Esophagus mucosa (tissue), 1 donor: ENCODE measurements at regions not wholly inside any gene's neighbourhood (a gene's known extent, or its start where the extent isn't known, plus 50 kb on each side); places are given as distances from the start of the nearest gene placed in this dataset.

ENCODE experiments used
- ATAC-seq: fragments of 200-7000 bp; cut with Tn5 transposase; one replicate; pipeline ENCODE4 v1.9.1; 2020
- donor health status: DM: yes; HTN: yes; CAD: no.

- no peak for ATAC-seq
Measured at GRCh38 chr10:61138708-61139591, 195.0 kb upstream of the RHOBTB1 start.

- ATAC-seq = no peak
Measured at GRCh38 chr10:61136139-61136538, 192.2 kb upstream of the RHOBTB1 start.

- ATAC-seq = no peak
Measured at GRCh38 chr10:61135276-61135721, 191.3 kb upstream of the RHOBTB1 start.

- no peak for ATAC-seq
Measured at GRCh38 chr10:61130366-61130765, 186.4 kb upstream of the RHOBTB1 start.

GRCh38 chr10:61128196-61128595 lies 184.2 kb upstream of the RHOBTB1 start:
- ATAC-seq = no peak

GRCh38 chr10:61125560-61126170 lies 181.7 kb upstream of the RHOBTB1 start:
- no peak for ATAC-seq

- no peak for ATAC-seq
Measured at GRCh38 chr10:61124756-61125530, 181.0 kb upstream of the RHOBTB1 start.

GRCh38 chr10:61120805-61121204 lies 176.8 kb upstream of the RHOBTB1 start:
- ATAC-seq = no peak

GRCh38 chr10:61119573-61119972 lies 175.6 kb upstream of the RHOBTB1 start:
- no peak for ATAC-seq

- ATAC-seq = no peak
Measured at GRCh38 chr10:61115897-61116296, 171.9 kb upstream of the RHOBTB1 start.

- no peak for ATAC-seq
Measured at GRCh38 chr10:61112771-61113170, 168.8 kb upstream of the RHOBTB1 start.

- ATAC-seq = no peak
Measured at GRCh38 chr10:61110936-61111335, 167.0 kb upstream of the RHOBTB1 start.

- ATAC-seq = no peak
Measured at GRCh38 chr10:61110188-61110844, 166.3 kb upstream of the RHOBTB1 start.

GRCh38 chr10:61108915-61109314 lies 164.9 kb upstream of the RHOBTB1 start:
- no peak for ATAC-seq

- ATAC-seq = no peak
Measured at GRCh38 chr10:61100887-61101286, 156.9 kb upstream of the RHOBTB1 start.

GRCh38 chr10:61099756-61100155 lies 155.8 kb upstream of the RHOBTB1 start:
- ATAC-seq = no peak

GRCh38 chr10:61098966-61099365 lies 155.0 kb upstream of the RHOBTB1 start:
- no peak for ATAC-seq

- no peak for ATAC-seq
Measured at GRCh38 chr10:61097026-61097425, 153.0 kb upstream of the RHOBTB1 start.

- no peak for ATAC-seq
Measured at GRCh38 chr10:61096056-61096455, 152.1 kb upstream of the RHOBTB1 start.

- no peak for ATAC-seq
Measured at GRCh38 chr10:61091531-61091930, 147.5 kb upstream of the RHOBTB1 start.

GRCh38 chr10:61089251-61089650 lies 145.3 kb upstream of the RHOBTB1 start:
- no peak for ATAC-seq

GRCh38 chr10:61084493-61084892 lies 140.5 kb upstream of the RHOBTB1 start:
- ATAC-seq = no peak

- ATAC-seq = no peak
Measured at GRCh38 chr10:61081301-61081700, 137.3 kb upstream of the RHOBTB1 start.
